DMS114 treated with DMSO at 0.1 percent for 48 hours (cell line): ENCODE measurements at regions not wholly inside any gene's neighbourhood (a gene's known extent, or its start where the extent isn't known, plus 50 kb on each side); places are given as distances from the start of the nearest gene placed in this dataset.
A peak's percentile ranks its signal among the peaks of the same experiment; 100 is the strongest.
"Not testable (repeated sequence)": the region's sequence is repeated elsewhere in the genome, so short reads cannot be mapped to it uniquely, and the experiment has no call there.

Experiments used
- DNase-seq: peaks from one replicate; lab custom pipeline; 2025; ENCODE audit not compliant: unreplicated experiment; lab: John Stamatoyannopoulos, UW

- DNase-seq = no peak
Measured at GRCh38 chr10:114872519-114873087, 51.0 kb downstream of the FHIP2A start.

GRCh38 chr10:114874827-114875411 is 53.3 kb downstream of the FHIP2A start:
- no peak for DNase-seq

- DNase-seq = not testable (repeated sequence)
Measured at GRCh38 chr10:114875590-114876081, 54.1 kb downstream of the FHIP2A start.

- no peak for DNase-seq
Measured at GRCh38 chr10:114876169-114876568, 54.6 kb downstream of the FHIP2A start.

GRCh38 chr10:114876602-114877300 is 55.2 kb downstream of the FHIP2A start:
- peak; percentile 52 for DNase-seq

GRCh38 chr10:114877301-114877644 is 55.7 kb downstream of the FHIP2A start:
- DNase-seq = no peak

- no peak for DNase-seq
Measured at GRCh38 chr10:114879093-114879492, 57.5 kb downstream of the FHIP2A start.

- no peak for DNase-seq
Measured at GRCh38 chr10:114879541-114880158, 58.1 kb downstream of the FHIP2A start.

- no peak for DNase-seq
Measured at GRCh38 chr10:114881417-114881816, 56.6 kb upstream of the TRUB1 start.

GRCh38 chr10:114881901-114882300 is 56.1 kb upstream of the TRUB1 start:
- no peak for DNase-seq

- no peak for DNase-seq
Measured at GRCh38 chr10:114885443-114885842, 52.6 kb upstream of the TRUB1 start.
